HCEC 1CT (cell line): ENCODE measurements at regions not wholly inside any gene's neighbourhood (a gene's known extent, or its start where the extent isn't known, plus 50 kb on each side); places are given as distances from the start of the nearest gene placed in this dataset.
"Not testable (repeated sequence)": the region's sequence is repeated elsewhere in the genome, so short reads cannot be mapped to it uniquely, and the experiment has no call there.

Experiments used
- DNase-seq: peaks from one replicate; pipeline ENCODE4 v3.0.0-alpha.2; 2017

GRCh38 chr5:6273090-6273735, 105.1 kb downstream of the MED10 start:
- no peak for DNase-seq

GRCh38 chr5:6269925-6270324, 108.4 kb downstream of the MED10 start:
- no peak for DNase-seq

- no peak for DNase-seq
Measured at GRCh38 chr5:6266671-6267197, 111.6 kb downstream of the MED10 start.

- no peak for DNase-seq
Measured at GRCh38 chr5:6264394-6264793, 114.0 kb downstream of the MED10 start.

GRCh38 chr5:6262651-6263363, 115.5 kb downstream of the MED10 start:
- no peak for DNase-seq

- DNase-seq, result no peak
Measured at GRCh38 chr5:6261668-6262067, 116.7 kb downstream of the MED10 start.

GRCh38 chr5:6261256-6261655, 117.1 kb downstream of the MED10 start:
- no peak for DNase-seq

GRCh38 chr5:6260846-6261245, 117.5 kb downstream of the MED10 start:
- DNase-seq, result no peak

- DNase-seq, result no peak
Measured at GRCh38 chr5:6256901-6257300, 121.4 kb downstream of the MED10 start.

GRCh38 chr5:6255956-6256355, 122.4 kb downstream of the MED10 start:
- no peak for DNase-seq

- DNase-seq, result no peak
Measured at GRCh38 chr5:6253846-6254245, 124.5 kb downstream of the MED10 start.

GRCh38 chr5:6253281-6253680, 125.1 kb downstream of the MED10 start:
- no peak for DNase-seq

- DNase-seq, result no peak
Measured at GRCh38 chr5:6252581-6252980, 125.8 kb downstream of the MED10 start.

GRCh38 chr5:6251565-6252102, 126.7 kb downstream of the MED10 start:
- DNase-seq, result no peak

- no peak for DNase-seq
Measured at GRCh38 chr5:6250121-6250520, 128.2 kb downstream of the MED10 start.

GRCh38 chr5:6248132-6248531, 130.2 kb downstream of the MED10 start:
- no peak for DNase-seq

GRCh38 chr5:6246820-6247437, 131.4 kb downstream of the MED10 start:
- no peak for DNase-seq

- no peak for DNase-seq
Measured at GRCh38 chr5:6244339-6244714, 134.0 kb downstream of the MED10 start.

GRCh38 chr5:6243706-6244338, 134.5 kb downstream of the MED10 start:
- no peak for DNase-seq

- not testable (repeated sequence) for DNase-seq
Measured at GRCh38 chr5:6241056-6241455, 137.3 kb downstream of the MED10 start.

- no peak for DNase-seq
Measured at GRCh38 chr5:6236858-6237481, 141.4 kb downstream of the MED10 start.

- DNase-seq, result no peak
Measured at GRCh38 chr5:6236170-6236793, 142.1 kb downstream of the MED10 start.
